Endothelial cell of umbilical vein (primary cell): ENCODE measurements at regions not wholly inside any gene's neighbourhood (a gene's known extent, or its start where the extent isn't known, plus 50 kb on each side); places are given as distances from the start of the nearest gene placed in this dataset.

Source experiments
- BruUV-seq: library from RNA; stranded (reverse); fragments of 400-500 nt; replicated peaks from 2 replicates; lab custom pipeline; 2021; lab: Mats Ljungman, UMichigan
- CTCF ChIA-PET: fragments of 300-600, 350-600 bp; sonication (Branson Sonifier 250); formaldehyde crosslinking; loops from one replicate; lab custom pipeline; 2021; ENCODE audit warnings: antibody characterized with exemption, inconsistent platforms; lab: Charles Lee
- POLR2A ChIA-PET: fragments of 300-600, 350-600 bp; sonication (Branson Sonifier 250); formaldehyde crosslinking; loops from one replicate; lab custom pipeline; 2021; ENCODE audit warnings: antibody characterized with exemption, inconsistent platforms; lab: Charles Lee
- DNase-seq: peaks from one replicate; pipeline ENCODE4 v3.0.0-alpha.2; 2011; ENCODE audit warnings: low read depth, low spot score
- FAIRE-seq: peaks from 2 replicates; lab custom pipeline; 2011; peaks lifted over from hg19 to GRCh38; lab: Jason Lieb, UNC
- H2AFZ ChIP-seq: 2 replicates; pipeline ENCODE4 v1.6.0; 2012; ENCODE audit warnings: low read depth, low read length, control low read depth, inconsistent platforms
- H3K27ac ChIP-seq: 2 replicates; pipeline ENCODE4 v1.5.1; 2011; ENCODE audit warnings: low read depth, mild to moderate bottlenecking, control low read depth, low read length, moderate library complexity; ENCODE audit not compliant: insufficient read depth
- H3K27me3 ChIP-seq, 2 experiments: 2 replicates each; pipeline versions ENCODE4 v1.6.0 to v1.6.1; 2011; ENCODE audit warnings: low read length in 2 of 2, mixed read lengths in 1 of 2; ENCODE audit not compliant: control insufficient read depth in 2 of 2, insufficient read depth in 2 of 2
- H3K36me3 ChIP-seq, 2 experiments: 2 replicates in 1 of 2; 3 replicates in 1 of 2; pipeline ENCODE4 v1.5.1; 2011; ENCODE audit warnings: low read length in 2 of 2, mild to moderate bottlenecking in 1 of 2, moderate library complexity in 1 of 2; ENCODE audit not compliant: control insufficient read depth in 2 of 2, insufficient read depth in 2 of 2; ENCODE audit errors: extremely low read depth in 1 of 2
- H3K4me1 ChIP-seq: 3 replicates; pipeline ENCODE4 v1.5.1; 2011; ENCODE audit warnings: mild to moderate bottlenecking, low read length; ENCODE audit not compliant: control insufficient read depth, insufficient read depth; ENCODE audit errors: extremely low read depth
- H3K4me2 ChIP-seq: 2 replicates; pipeline ENCODE4 v1.6.1; 2011; ENCODE audit warnings: low read length, control low read depth, mixed read lengths; ENCODE audit not compliant: insufficient read depth
- H3K4me3 ChIP-seq, 3 experiments: fragments of 200-600 bp in 1 of 3; sonication (generic), shearing (Covaris generic) in 1 of 3; replicated peaks in 1 of 3; 2 replicates each; pipeline ENCODE4 v1.5.1; 2011 to 2016; ENCODE audit warnings: control low read depth in 3 of 3, low read length in 3 of 3, mild to moderate bottlenecking in 2 of 3, inconsistent platforms in 1 of 3, low read depth in 1 of 3, moderate library complexity in 1 of 3; ENCODE audit not compliant: insufficient read depth in 1 of 3
- H3K79me2 ChIP-seq: 2 replicates; pipeline ENCODE4 v1.6.0; 2012; ENCODE audit warnings: low read length, inconsistent platforms; ENCODE audit not compliant: control insufficient read depth, insufficient read depth
- H3K9ac ChIP-seq: replicated peaks from 2 replicates; pipeline ENCODE3; 2011; ENCODE audit warnings: low read length, control low read depth; ENCODE audit not compliant: insufficient read depth; ENCODE audit errors: extremely low read depth
- H3K9me1 ChIP-seq: replicated peaks from 3 replicates; pipeline ENCODE4 v1.6.0; 2011; ENCODE audit warnings: mild to moderate bottlenecking, low read length; ENCODE audit not compliant: control insufficient read depth, insufficient read depth; ENCODE audit errors: extremely low read depth
- H3K9me3 ChIP-seq: replicated peaks from 2 replicates; pipeline ENCODE4 v1.5.1; 2012; ENCODE audit warnings: low read length, inconsistent platforms; ENCODE audit not compliant: control insufficient read depth, insufficient read depth
- H4K20me1 ChIP-seq: replicated peaks from 2 replicates; pipeline ENCODE3; 2011; ENCODE audit warnings: mild to moderate bottlenecking, low read length; ENCODE audit not compliant: control insufficient read depth, insufficient read depth; ENCODE audit errors: extremely low read depth
- CTCF ChIP-seq, 2 donors: IDR thresholded peaks; 1 replicate in 1 of 2; 2 replicates in 1 of 2; pipeline ENCODE4 v1.5.1; 2011; ENCODE audit warnings: low read length in 2 of 2, mild to moderate bottlenecking in 2 of 2, moderate library complexity in 2 of 2, control low read depth in 1 of 2, inconsistent platforms in 1 of 2, low read depth in 1 of 2; ENCODE audit not compliant: insufficient read depth in 1 of 2; ENCODE audit errors: extremely low read depth in 1 of 2
- EZH2 ChIP-seq: IDR thresholded peaks from 2 replicates; pipeline ENCODE4 v1.6.1; 2012; ENCODE audit warnings: borderline replicate concordance, low read depth, mild to moderate bottlenecking, moderate library complexity, low read length, inconsistent platforms; ENCODE audit not compliant: severe bottlenecking
- FOS ChIP-seq: IDR thresholded peaks from 2 replicates; pipeline ENCODE4 v1.6.1; 2011; ENCODE audit warnings: mild to moderate bottlenecking, low read length, moderate library complexity, borderline replicate concordance; ENCODE audit not compliant: insufficient read depth
- GATA2 ChIP-seq: IDR thresholded peaks from 2 replicates; pipeline ENCODE4 v1.7.0; 2011; ENCODE audit warnings: low read depth, mild to moderate bottlenecking, moderate library complexity, mixed read lengths, low read length; ENCODE audit not compliant: insufficient read length, insufficient read depth
- JUN ChIP-seq: IDR thresholded peaks from 2 replicates; pipeline ENCODE4 v1.6.1; 2011; ENCODE audit warnings: borderline replicate concordance, low read depth; ENCODE audit not compliant: insufficient read length, insufficient read depth
- MAX ChIP-seq: IDR thresholded peaks from 2 replicates; pipeline ENCODE4 v1.6.1; 2011; ENCODE audit not compliant: insufficient read depth, insufficient read length
- MYC ChIP-seq: IDR thresholded peaks from one replicate; pipeline ENCODE4 v1.6.1; 2011; ENCODE audit warnings: mild to moderate bottlenecking, low read depth, low read length
- POLR2A ChIP-seq: IDR thresholded peaks from 2 replicates; pipeline ENCODE4 v1.6.1; 2012; ENCODE audit warnings: low read depth, mild to moderate bottlenecking, control low read depth, low read length
- POLR2AphosphoS5 ChIP-seq: IDR thresholded peaks from 2 replicates; pipeline ENCODE4 v1.6.1; 2012; ENCODE audit warnings: low read depth, mild to moderate bottlenecking, control low read depth, low read length, moderate library complexity; ENCODE audit not compliant: insufficient read depth
- dilution Hi-C: fragments of 300-500 bp; cut with MboI; formaldehyde crosslinking; loops from one replicate; pipeline ENCODE4 v1.15.0; 2019; ENCODE audit warnings: low sequenced_read_pairs; ENCODE audit not compliant: extremely low pct_ligation_motif_present
- intact Hi-C: fragments of 100-400 bp; cut with micrococcal nuclease; formaldehyde crosslinking; loops from one replicate; pipeline ENCODE4 v1.10.0; 2022

GRCh38 chr20:16662467-16662866 lies 67.4 kb upstream of the SNRPB2 start:
- no TSS peak for BruUV-seq
- no peak for FAIRE-seq
- Histone ChIP-seq H3K9me3 (no peaks in the 10 kb centered on the region), H3K36me3 (no peaks in the 10 kb centered on the region), H2AFZ (no peak overlapping the region), H4K20me1 (no peaks in the 10 kb centered on the region), H3K9me1 (no peaks in the 10 kb centered on the region), H3K4me3 (no peak overlapping the region), H3K4me1 (no peaks in the 10 kb centered on the region), H3K79me2 (no peaks in the 10 kb centered on the region), H3K9ac (no peak overlapping the region), H3K4me2 (no peak overlapping the region), H3K27me3 (no peaks in the 10 kb centered on the region), H3K27ac (no peak overlapping the region)
- TF ChIP-seq MYC (no peak), POLR2AphosphoS5 (no peak), POLR2A (no peak), CTCF (IDR thresholded peaks at IDR 0.05; ENCODE audit: extremely low read depth in 1 of 2, insufficient read depth in 1 of 2, low read depth in 1 of 2, low read length in 2 of 2) (no peak), JUN (no peak), GATA2 (no peak), FOS (no peak), MAX (no peak), EZH2 (no peak)
- intact Hi-C loops (no loop called here), dilution Hi-C loops (no loop called here)
- DNase-seq = no peak
- POLR2A ChIA-PET = no interaction called here
- CTCF ChIA-PET = no interaction called here
